OCI-LY7 (cell line): ENCODE measurements at regions not wholly inside any gene's neighbourhood (a gene's known extent, or its start where the extent isn't known, plus 50 kb on each side); places are given as distances from the start of the nearest gene placed in this dataset.

Source experiments
- EZH2phosphoT487 ChIP-seq: fragments of 200-600 bp; sonication (generic); IDR thresholded peaks from 2 replicates; pipeline ENCODE4 v1.6.1; 2018; ENCODE audit warnings: low read depth, borderline replicate concordance, mild to moderate bottlenecking, mixed run types, antibody characterized with exemption, low read length, moderate library complexity, mixed read lengths
- TF ChIP-seq, protein P1 (sequence below): fragments of 200-600 bp; sonication (generic); conservative IDR thresholded peaks from 2 replicates; pipeline ENCODE4 v1.5.1; 2014; ENCODE audit warnings: mild to moderate bottlenecking, antibody characterized with exemption, low read length, moderate library complexity, mixed read lengths

- TF ChIP-seq, protein P1, sequence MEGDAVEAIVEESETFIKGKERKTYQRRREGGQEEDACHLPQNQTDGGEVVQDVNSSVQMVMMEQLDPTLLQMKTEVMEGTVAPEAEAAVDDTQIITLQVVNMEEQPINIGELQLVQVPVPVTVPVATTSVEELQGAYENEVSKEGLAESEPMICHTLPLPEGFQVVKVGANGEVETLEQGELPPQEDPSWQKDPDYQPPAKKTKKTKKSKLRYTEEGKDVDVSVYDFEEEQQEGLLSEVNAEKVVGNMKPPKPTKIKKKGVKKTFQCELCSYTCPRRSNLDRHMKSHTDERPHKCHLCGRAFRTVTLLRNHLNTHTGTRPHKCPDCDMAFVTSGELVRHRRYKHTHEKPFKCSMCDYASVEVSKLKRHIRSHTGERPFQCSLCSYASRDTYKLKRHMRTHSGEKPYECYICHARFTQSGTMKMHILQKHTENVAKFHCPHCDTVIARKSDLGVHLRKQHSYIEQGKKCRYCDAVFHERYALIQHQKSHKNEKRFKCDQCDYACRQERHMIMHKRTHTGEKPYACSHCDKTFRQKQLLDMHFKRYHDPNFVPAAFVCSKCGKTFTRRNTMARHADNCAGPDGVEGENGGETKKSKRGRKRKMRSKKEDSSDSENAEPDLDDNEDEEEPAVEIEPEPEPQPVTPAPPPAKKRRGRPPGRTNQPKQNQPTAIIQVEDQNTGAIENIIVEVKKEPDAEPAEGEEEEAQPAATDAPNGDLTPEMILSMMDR, result no peak
- TF ChIP-seq EZH2phosphoT487, result no peak
These were observed 1891.6 kb upstream of the PCDH20 start for GRCh38 chr13:63307228-63307627.
